ENCODE measurements at regions not wholly inside any gene's neighbourhood (a gene's known extent, or its start where the extent isn't known, plus 50 kb on each side); places are given as distances from the start of the nearest gene placed in this dataset.
"Not testable (repeated sequence)": the region's sequence is repeated elsewhere in the genome, so short reads cannot be mapped to it uniquely, and the experiment has no call there.

GRCh38 chr1:166302989-166303758, 136.4 kb upstream of the FAM78B start:
- FAIRE-seq (no peak), DNase-seq (ENCODE audit: low spot score in 2 of 2) (no peak)

GRCh38 chr1:166304131-166304530, 137.3 kb upstream of the FAM78B start:
- FAIRE-seq (no peak), DNase-seq (ENCODE audit: low spot score in 2 of 2) (no peak)

GRCh38 chr1:166305371-166305770, 138.6 kb upstream of the FAM78B start:
- FAIRE-seq, result no peak
- DNase-seq (ENCODE audit: low spot score in 2 of 2), result no peak

- FAIRE-seq (no peak), DNase-seq (ENCODE audit: low spot score in 2 of 2) (no peak)
These were observed 140.7 kb upstream of the FAM78B start for GRCh38 chr1:166307261-166308188.

GRCh38 chr1:166316306-166316705, 149.5 kb upstream of the FAM78B start:
- DNase-seq (ENCODE audit: low spot score in 2 of 2); FAIRE-seq: not testable (repeated sequence)

- DNase-seq (ENCODE audit: low spot score in 2 of 2) (no peak), FAIRE-seq (no peak)
These were observed 155.7 kb upstream of the FAM78B start for GRCh38 chr1:166322470-166322869.

GRCh38 chr1:166327886-166328285, 161.1 kb upstream of the FAM78B start:
- DNase-seq (ENCODE audit: low spot score in 2 of 2) (no peak), FAIRE-seq (no peak)

GRCh38 chr1:166328956-166329355, 162.2 kb upstream of the FAM78B start:
- FAIRE-seq (no peak), DNase-seq (ENCODE audit: low spot score in 2 of 2) (no peak)

GRCh38 chr1:166330096-166330495, 163.3 kb upstream of the FAM78B start:
- DNase-seq (ENCODE audit: low spot score in 2 of 2) (no peak), FAIRE-seq (no peak)

GRCh38 chr1:166338105-166338504, 171.3 kb upstream of the FAM78B start:
- FAIRE-seq (no peak), DNase-seq (ENCODE audit: low spot score in 2 of 2) (no peak)

- DNase-seq (ENCODE audit: low spot score in 2 of 2) (no peak), FAIRE-seq (no peak)
These were observed 173.9 kb upstream of the FAM78B start for GRCh38 chr1:166340709-166341108.

GRCh38 chr1:166343276-166343675, 176.5 kb upstream of the FAM78B start:
- FAIRE-seq (no peak), DNase-seq (ENCODE audit: low spot score in 2 of 2) (no peak)

- FAIRE-seq (no peak), DNase-seq (ENCODE audit: low spot score in 2 of 2) (no peak)
These were observed 183.7 kb upstream of the FAM78B start for GRCh38 chr1:166350490-166350889.

- FAIRE-seq, result no peak
- no peak for DNase-seq (ENCODE audit: low spot score in 2 of 2)
These were observed 184.9 kb upstream of the FAM78B start for GRCh38 chr1:166351676-166352075.

- FAIRE-seq (no peak), DNase-seq (ENCODE audit: low spot score in 2 of 2) (no peak)
These were observed 186.4 kb upstream of the FAM78B start for GRCh38 chr1:166353213-166353612.

- DNase-seq (ENCODE audit: low spot score in 2 of 2), result no peak
- no peak for FAIRE-seq
These were observed 187.6 kb upstream of the FAM78B start for GRCh38 chr1:166354406-166354805.

- no peak for DNase-seq (ENCODE audit: low spot score in 2 of 2)
- FAIRE-seq, result no peak
These were observed 198.3 kb upstream of the FAM78B start for GRCh38 chr1:166365081-166365480.

GRCh38 chr1:166368030-166368429, 201.2 kb upstream of the FAM78B start:
- FAIRE-seq (no peak), DNase-seq (ENCODE audit: low spot score in 2 of 2) (no peak)

- no peak for FAIRE-seq
- no peak for DNase-seq (ENCODE audit: low spot score in 2 of 2)
These were observed 211.1 kb upstream of the FAM78B start for GRCh38 chr1:166377896-166378295.

- no peak for DNase-seq (ENCODE audit: low spot score in 2 of 2)
- no peak for FAIRE-seq
These were observed 212.0 kb upstream of the FAM78B start for GRCh38 chr1:166378805-166379204.

- no peak for FAIRE-seq
- peak in 1 of 2 donors; percentile 4 for DNase-seq (ENCODE audit: low spot score in 2 of 2)
These were observed 212.6 kb upstream of the FAM78B start for GRCh38 chr1:166379447-166379846.

GRCh38 chr1:166383137-166383536, 216.3 kb upstream of the FAM78B start:
- FAIRE-seq, result no peak
- DNase-seq (ENCODE audit: low spot score in 2 of 2), result no peak

Measured in frontal cortex (tissue), 3 donors.